ENCODE measurements at regions not wholly inside any gene's neighbourhood (a gene's known extent, or its start where the extent isn't known, plus 50 kb on each side); places are given as distances from the start of the nearest gene placed in this dataset.

DNA sequence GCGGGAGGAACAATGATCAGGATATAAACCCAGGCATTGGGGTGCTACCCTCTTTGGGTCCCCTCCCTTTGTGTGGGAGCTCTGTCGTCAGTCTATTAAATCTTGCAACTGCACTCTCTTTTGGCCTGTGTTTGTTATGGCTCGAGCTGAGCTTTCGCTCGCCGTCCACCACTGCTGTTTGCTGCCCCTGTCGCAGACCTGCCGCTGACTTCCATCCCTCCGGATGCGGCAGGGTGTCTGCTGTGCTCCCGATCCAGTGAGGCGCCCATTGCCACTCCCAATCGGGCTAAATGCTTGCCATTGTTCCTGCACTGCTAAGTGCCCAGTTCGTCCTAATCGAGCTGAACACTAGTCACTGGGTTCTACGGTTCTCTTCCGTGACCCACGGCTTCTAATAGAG lies 1443.7 kb upstream of the CADM2 start:
- no peak for DNase-seq (ENCODE audit: low spot score)
- in situ Hi-C loops (cut with MboI; ENCODE audit: low sequenced_read_pairs, unreplicated experiment) = no loop called here
- TF ChIP-seq, protein P1, sequence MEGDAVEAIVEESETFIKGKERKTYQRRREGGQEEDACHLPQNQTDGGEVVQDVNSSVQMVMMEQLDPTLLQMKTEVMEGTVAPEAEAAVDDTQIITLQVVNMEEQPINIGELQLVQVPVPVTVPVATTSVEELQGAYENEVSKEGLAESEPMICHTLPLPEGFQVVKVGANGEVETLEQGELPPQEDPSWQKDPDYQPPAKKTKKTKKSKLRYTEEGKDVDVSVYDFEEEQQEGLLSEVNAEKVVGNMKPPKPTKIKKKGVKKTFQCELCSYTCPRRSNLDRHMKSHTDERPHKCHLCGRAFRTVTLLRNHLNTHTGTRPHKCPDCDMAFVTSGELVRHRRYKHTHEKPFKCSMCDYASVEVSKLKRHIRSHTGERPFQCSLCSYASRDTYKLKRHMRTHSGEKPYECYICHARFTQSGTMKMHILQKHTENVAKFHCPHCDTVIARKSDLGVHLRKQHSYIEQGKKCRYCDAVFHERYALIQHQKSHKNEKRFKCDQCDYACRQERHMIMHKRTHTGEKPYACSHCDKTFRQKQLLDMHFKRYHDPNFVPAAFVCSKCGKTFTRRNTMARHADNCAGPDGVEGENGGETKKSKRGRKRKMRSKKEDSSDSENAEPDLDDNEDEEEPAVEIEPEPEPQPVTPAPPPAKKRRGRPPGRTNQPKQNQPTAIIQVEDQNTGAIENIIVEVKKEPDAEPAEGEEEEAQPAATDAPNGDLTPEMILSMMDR (IDR thresholded peaks at IDR 0.05; ENCODE audit: borderline replicate concordance, control extremely low read depth, extremely low read depth, insufficient read depth, missing control alignments) = no peak

DNA sequence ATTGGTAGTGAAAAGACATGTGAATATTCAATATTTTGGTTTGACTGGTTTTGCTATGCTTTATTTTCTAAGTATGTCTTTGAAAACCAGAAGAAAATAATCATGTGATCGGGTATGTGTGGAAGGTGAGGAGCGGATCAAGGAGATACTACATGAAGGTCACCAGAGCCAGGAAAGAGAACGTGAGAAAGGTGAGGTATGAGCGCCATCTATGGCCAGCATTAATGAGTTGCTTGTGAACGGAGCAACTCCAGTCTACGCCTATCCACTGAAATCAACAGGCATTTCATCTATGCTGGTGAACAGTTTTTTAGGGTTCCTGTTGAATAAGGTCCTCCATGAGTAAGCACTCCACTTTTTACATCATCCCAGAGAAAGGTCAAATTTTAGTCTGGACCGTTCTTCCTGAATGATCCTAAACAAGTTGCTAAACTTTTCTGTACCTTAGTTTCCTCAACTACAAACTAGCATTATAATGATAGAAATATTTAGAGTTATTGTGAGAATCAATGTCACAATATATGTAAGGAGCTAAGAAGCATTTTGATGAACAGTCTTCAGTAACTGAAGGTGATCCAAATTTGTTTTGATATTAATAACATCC lies 1435.2 kb upstream of the CADM2 start:
- in situ Hi-C loops (cut with MboI; ENCODE audit: low sequenced_read_pairs, unreplicated experiment) = no loop called here
- DNase-seq (ENCODE audit: low spot score) = peak; percentile 17
- TF ChIP-seq, protein P1 (IDR thresholded peaks at IDR 0.05; ENCODE audit: borderline replicate concordance, control extremely low read depth, extremely low read depth, insufficient read depth, missing control alignments) = peak; percentile 60

DNA sequence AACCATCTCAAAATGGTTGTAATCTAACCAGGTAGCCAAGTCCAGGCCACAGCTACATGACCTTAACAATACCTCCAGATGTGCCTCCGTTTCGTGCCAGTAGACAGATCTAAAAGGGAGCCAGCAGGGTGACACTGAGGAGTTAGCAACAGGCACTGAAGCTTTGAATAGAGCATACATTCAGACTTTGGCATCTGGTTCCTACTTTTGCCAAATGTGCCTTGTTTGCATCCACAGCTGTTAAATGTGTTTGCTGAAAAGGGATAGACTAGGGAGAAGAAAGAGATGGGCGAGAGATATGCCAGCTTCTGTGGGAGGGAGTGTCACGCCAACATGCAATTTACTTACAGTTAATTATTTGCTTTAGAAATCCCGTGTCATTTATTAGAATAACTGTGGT lies 1433.9 kb upstream of the CADM2 start:
- TF ChIP-seq, protein P1 (IDR thresholded peaks at IDR 0.05; ENCODE audit: borderline replicate concordance, control extremely low read depth, extremely low read depth, insufficient read depth, missing control alignments) = no peak
- no peak for DNase-seq (ENCODE audit: low spot score)

DNA sequence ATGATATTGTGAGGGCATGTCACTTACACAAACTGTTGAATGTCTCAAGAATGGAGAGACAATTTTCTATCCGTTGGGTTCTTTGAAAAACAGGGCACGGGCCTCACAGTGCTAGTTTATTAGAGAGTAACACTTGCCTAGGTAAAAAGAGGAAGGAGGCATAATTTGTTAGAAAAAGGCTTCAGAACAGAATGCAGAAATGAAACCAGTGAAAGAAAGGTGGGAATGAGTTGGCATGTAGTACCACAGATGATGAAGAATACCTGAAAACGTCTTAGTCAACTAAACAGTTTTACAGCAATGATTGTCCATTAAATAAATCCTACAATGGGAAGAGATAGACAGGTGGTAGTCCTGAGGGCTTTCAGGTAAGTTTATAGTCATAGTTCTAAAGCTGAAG lies 1399.7 kb upstream of the CADM2 start:
- in situ Hi-C loops (cut with MboI; ENCODE audit: low sequenced_read_pairs, unreplicated experiment) = no loop called here
- no peak for DNase-seq (ENCODE audit: low spot score)
- TF ChIP-seq, protein P1 (IDR thresholded peaks at IDR 0.05; ENCODE audit: borderline replicate concordance, control extremely low read depth, extremely low read depth, insufficient read depth, missing control alignments) = no peak

More for the DNA sequence above, 1433.9 kb upstream of the CADM2 start:
- in situ Hi-C loops (cut with MboI; ENCODE audit: low sequenced_read_pairs, unreplicated experiment) = no loop called here

DNA sequence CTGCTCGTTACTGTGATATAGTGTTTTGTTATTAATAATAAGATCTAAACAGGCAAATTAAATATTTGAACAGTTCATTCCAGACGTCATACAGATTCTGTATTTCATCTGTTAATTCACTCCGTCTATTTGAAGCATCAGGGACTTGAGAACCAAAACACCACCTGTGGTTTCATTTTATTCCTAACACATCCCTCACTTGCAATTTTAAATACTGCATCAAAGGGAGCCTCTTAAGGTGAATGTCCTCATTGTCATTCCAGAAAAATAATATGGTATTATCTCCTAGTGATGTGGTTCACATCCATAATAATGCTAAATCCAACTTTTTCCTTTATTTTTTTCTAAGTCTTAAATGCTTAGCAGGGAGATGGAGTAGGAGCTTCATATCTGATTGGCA lies 1390.9 kb upstream of the CADM2 start:
- TF ChIP-seq, protein P1 (IDR thresholded peaks at IDR 0.05; ENCODE audit: borderline replicate concordance, control extremely low read depth, extremely low read depth, insufficient read depth, missing control alignments) = no peak
- no peak for DNase-seq (ENCODE audit: low spot score)
- in situ Hi-C loops (cut with MboI; ENCODE audit: low sequenced_read_pairs, unreplicated experiment) = no loop called here

DNA sequence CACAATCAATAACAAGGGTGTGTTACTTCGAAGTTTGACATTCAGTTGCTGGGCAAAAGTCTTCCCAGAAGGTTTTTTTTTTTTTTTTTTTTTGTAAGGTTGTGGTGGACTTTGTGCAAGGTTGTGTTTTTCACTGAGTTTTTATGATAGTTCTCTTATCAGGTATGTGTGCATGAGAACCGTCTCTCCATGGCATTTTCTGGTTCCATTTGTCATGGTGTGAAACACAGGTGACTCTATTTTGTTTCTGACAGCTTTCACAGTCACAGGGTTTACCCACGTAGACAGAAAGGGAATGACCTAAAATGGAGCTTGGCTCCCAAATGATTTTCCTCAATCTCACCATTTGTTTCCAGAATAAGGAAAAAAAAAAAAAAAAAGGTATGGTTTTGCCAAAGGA lies 1377.2 kb upstream of the CADM2 start:
- in situ Hi-C loops (cut with MboI; ENCODE audit: low sequenced_read_pairs, unreplicated experiment) = no loop called here
- no peak for DNase-seq (ENCODE audit: low spot score)
- TF ChIP-seq, protein P1 (IDR thresholded peaks at IDR 0.05; ENCODE audit: borderline replicate concordance, control extremely low read depth, extremely low read depth, insufficient read depth, missing control alignments) = no peak
